AG04450 (cell line): ENCODE measurements at regions not wholly inside any gene's neighbourhood (a gene's known extent, or its start where the extent isn't known, plus 50 kb on each side); places are given as distances from the start of the nearest gene placed in this dataset.

Source experiments
- CTCF ChIA-PET: fragments of 300-600, 350-600 bp; formaldehyde crosslinking; extraction: SDS; loops from one replicate; lab custom pipeline; 2022; ENCODE audit warnings: antibody characterized with exemption, inconsistent platforms; lab: Charles Lee
- POLR2A ChIA-PET: fragments of 350-600 bp; formaldehyde crosslinking; extraction: SDS; loops from one replicate; lab custom pipeline; 2021; ENCODE audit warnings: antibody characterized with exemption, inconsistent platforms; lab: Yijun Ruan, JAX
- DNase-seq: peaks from one replicate; pipeline ENCODE4 v3.0.0-alpha.2; 2011; ENCODE audit warnings: low read depth, low spot score
- H3K27ac ChIP-seq: one replicate; pipeline ENCODE4 v1.5.1; 2012; ENCODE audit warnings: low read depth, low read length, control low read depth
- H3K27me3 ChIP-seq: one replicate; pipeline ENCODE4 v1.6.0; 2012; ENCODE audit warnings: low read length; ENCODE audit not compliant: control insufficient read depth, insufficient read depth
- H3K4me3 ChIP-seq: 2 replicates; pipeline ENCODE4 v1.5.1; 2011; ENCODE audit warnings: mild to moderate bottlenecking, low read depth, low read length, control low read depth
- H3K9me3 ChIP-seq: 2 replicates; pipeline ENCODE4 v1.5.1; 2012; ENCODE audit warnings: low read length; ENCODE audit not compliant: control insufficient read depth, insufficient read depth
- TF ChIP-seq, protein P1 (sequence below): IDR thresholded peaks from 2 replicates; pipeline ENCODE4 v1.5.1; 2011; ENCODE audit warnings: low read depth, low read length, control low read depth, inconsistent platforms

DNA sequence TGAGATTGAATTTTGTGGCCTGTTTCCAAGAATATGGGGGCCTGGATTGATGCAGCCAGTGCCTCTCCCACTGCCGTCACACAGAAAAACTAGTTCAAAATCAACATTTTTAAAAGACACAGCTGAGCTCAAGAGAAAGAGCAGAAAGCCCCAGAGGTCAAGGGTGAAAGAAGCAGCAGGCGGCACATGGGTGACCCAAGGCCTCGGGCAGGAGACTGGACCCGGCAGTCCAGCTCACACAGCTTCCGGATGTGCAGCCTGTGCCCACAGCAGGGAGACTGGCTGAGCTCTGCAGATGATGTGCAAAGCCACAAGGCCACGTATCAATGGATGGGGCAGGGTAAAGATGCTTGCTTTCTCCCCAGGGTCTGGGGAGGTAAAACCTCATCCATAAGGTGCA is 50.4 kb upstream of the RNF32 start:
- ChIA-PET POLR2A (no interaction called here), CTCF (no interaction called here)
- TF ChIP-seq, protein P1, sequence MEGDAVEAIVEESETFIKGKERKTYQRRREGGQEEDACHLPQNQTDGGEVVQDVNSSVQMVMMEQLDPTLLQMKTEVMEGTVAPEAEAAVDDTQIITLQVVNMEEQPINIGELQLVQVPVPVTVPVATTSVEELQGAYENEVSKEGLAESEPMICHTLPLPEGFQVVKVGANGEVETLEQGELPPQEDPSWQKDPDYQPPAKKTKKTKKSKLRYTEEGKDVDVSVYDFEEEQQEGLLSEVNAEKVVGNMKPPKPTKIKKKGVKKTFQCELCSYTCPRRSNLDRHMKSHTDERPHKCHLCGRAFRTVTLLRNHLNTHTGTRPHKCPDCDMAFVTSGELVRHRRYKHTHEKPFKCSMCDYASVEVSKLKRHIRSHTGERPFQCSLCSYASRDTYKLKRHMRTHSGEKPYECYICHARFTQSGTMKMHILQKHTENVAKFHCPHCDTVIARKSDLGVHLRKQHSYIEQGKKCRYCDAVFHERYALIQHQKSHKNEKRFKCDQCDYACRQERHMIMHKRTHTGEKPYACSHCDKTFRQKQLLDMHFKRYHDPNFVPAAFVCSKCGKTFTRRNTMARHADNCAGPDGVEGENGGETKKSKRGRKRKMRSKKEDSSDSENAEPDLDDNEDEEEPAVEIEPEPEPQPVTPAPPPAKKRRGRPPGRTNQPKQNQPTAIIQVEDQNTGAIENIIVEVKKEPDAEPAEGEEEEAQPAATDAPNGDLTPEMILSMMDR, result no peak
- H3K4me3 ChIP-seq, result no peak overlapping the region
- H3K27ac ChIP-seq, result no peak overlapping the region
- DNase-seq, result no peak
- peaks cover 2% of the 10 kb centered on the region for H3K9me3 ChIP-seq
- H3K27me3 ChIP-seq, result no peaks in the 10 kb centered on the region

GRCh38 chr7:156589808-156590207 is 50.8 kb upstream of the RNF32 start:
- Histone ChIP-seq H3K27me3 (no peaks in the 10 kb centered on the region), H3K9me3 (peaks cover 6% of the 10 kb centered on the region), H3K4me3 (no peak overlapping the region), H3K27ac (no peak overlapping the region)
- CTCF ChIA-PET, result no interaction called here
- POLR2A ChIA-PET, result no interaction called here
- no peak for DNase-seq
- TF ChIP-seq, protein P1, result no peak

DNA sequence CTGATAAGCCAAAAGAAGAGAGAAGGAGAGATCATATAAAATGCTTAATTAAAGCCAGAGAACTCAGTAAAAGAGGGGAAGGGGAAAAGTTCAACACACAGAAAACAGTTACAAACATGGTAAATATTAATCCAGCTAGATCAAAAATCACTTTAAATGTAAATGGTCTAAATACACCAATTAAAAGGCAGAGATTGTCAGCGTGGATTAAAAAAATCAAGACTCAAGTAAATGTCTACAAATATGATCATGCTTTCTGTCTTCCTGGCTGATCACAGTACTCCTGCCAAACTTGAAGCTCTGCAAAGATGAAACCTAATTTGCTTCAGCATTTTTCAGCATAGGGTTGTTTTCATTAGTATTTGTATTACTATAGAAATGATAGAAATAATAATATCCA is 54.6 kb upstream of the RNF32 start:
- H3K27me3 ChIP-seq, result no peaks in the 10 kb centered on the region
- POLR2A ChIA-PET, result no interaction called here
- H3K4me3 ChIP-seq, result no peak overlapping the region
- TF ChIP-seq, protein P1, result no peak
- H3K27ac ChIP-seq, result no peak overlapping the region
- peaks cover 14% of the 10 kb centered on the region for H3K9me3 ChIP-seq
- no peak for DNase-seq
- CTCF ChIA-PET, result no interaction called here

DNA sequence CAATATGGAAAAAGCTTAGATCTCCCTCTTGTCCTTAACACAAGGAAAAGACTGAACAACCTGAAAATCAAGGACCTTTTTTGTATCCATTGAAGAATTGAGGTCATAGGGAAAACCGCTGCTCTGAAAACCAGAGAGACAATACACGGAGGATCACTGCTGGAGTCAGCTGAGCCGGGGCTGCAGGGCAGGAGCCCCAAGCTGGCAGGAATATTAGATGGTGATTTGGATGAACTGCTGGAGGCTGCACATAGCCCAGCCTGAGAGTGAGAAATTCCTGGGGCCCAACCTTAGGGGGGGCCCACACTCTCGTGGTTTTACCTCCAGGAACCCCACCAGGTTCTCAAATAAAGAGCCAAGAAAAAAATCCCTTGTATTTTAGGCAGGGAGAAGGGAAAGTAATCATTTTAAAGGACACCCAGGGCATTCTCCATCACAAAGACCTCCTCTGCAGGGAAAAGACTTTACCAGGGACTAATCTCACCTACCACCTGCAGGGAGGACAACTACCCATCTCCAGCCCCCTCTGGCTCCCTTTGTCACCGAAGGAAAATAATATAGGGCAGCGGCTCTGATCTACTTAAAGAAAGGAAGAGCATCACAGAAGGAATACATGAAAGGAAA is 55.4 kb upstream of the RNF32 start:
- H3K27ac ChIP-seq, result no peak overlapping the region
- POLR2A ChIA-PET, result no interaction called here
- no peak for DNase-seq
- no peaks in the 10 kb centered on the region for H3K27me3 ChIP-seq
- TF ChIP-seq, protein P1, result no peak
- H3K9me3 ChIP-seq, result peaks cover 16% of the 10 kb centered on the region
- no peak overlapping the region for H3K4me3 ChIP-seq
- CTCF ChIA-PET, result no interaction called here

GRCh38 chr7:156582591-156583123 is 57.9 kb upstream of the RNF32 start:
- Histone ChIP-seq H3K27ac (no peak overlapping the region), H3K27me3 (no peaks in the 10 kb centered on the region), H3K9me3 (peaks cover 34% of the 10 kb centered on the region), H3K4me3 (no peak overlapping the region)
- TF ChIP-seq, protein P1, result no peak
- no peak for DNase-seq
- POLR2A ChIA-PET, result no interaction called here
- CTCF ChIA-PET, result no interaction called here
